ENCODE measurements at regions not wholly inside any gene's neighbourhood (a gene's known extent, or its start where the extent isn't known, plus 50 kb on each side); places are given as distances from the start of the nearest gene placed in this dataset.

DNA sequence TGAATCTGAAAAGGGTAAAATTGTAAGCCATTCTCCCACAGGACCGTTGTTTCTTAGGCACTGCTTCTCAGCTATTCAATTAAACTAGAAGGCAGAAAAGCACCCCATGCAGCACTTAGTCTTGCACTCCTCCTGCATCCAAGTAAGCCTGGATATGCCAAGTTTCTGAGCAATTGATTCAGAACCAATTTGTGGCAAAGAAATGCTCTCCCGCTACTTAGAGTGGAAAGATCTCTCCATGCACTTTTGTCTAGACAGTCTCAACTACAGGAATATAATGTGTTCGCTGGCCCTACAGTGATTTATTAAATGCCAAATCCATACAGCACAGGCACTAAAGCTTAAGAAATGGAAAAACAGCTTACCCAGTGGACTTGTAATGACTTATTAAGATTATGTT, 338.5 kb downstream of the HACE1 start:
- H3K4me3 ChIP-seq: no peak overlapping the region
- TF ChIP-seq, protein P1, sequence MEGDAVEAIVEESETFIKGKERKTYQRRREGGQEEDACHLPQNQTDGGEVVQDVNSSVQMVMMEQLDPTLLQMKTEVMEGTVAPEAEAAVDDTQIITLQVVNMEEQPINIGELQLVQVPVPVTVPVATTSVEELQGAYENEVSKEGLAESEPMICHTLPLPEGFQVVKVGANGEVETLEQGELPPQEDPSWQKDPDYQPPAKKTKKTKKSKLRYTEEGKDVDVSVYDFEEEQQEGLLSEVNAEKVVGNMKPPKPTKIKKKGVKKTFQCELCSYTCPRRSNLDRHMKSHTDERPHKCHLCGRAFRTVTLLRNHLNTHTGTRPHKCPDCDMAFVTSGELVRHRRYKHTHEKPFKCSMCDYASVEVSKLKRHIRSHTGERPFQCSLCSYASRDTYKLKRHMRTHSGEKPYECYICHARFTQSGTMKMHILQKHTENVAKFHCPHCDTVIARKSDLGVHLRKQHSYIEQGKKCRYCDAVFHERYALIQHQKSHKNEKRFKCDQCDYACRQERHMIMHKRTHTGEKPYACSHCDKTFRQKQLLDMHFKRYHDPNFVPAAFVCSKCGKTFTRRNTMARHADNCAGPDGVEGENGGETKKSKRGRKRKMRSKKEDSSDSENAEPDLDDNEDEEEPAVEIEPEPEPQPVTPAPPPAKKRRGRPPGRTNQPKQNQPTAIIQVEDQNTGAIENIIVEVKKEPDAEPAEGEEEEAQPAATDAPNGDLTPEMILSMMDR (IDR thresholded peaks at IDR 0.05): no peak
- H3K27ac ChIP-seq: no peak overlapping the region
- DNase-seq (ENCODE audit: low spot score): no peak

DNA sequence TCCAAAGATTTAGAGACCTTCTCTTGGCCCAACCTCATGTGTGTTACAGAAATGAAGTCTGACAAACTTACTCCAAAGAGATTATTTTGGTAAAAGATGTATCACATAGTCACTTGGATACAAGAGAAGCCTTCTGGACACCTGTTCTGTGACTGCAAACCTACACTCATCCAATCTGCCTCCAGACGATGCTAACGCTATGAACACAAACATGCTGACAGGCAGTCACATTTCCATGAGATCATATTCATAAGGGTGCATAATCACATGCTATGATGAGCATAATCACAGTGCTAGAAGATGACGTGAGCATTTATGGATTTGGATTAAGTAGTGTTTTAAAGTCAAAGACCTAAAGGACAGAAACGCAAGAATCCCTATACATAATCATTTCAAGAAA, 340.2 kb downstream of the HACE1 start:
- no peak for DNase-seq (ENCODE audit: low spot score)
- H3K27ac ChIP-seq: no peak overlapping the region
- TF ChIP-seq, protein P1 (IDR thresholded peaks at IDR 0.05): no peak
- H3K4me3 ChIP-seq: no peak overlapping the region

DNA sequence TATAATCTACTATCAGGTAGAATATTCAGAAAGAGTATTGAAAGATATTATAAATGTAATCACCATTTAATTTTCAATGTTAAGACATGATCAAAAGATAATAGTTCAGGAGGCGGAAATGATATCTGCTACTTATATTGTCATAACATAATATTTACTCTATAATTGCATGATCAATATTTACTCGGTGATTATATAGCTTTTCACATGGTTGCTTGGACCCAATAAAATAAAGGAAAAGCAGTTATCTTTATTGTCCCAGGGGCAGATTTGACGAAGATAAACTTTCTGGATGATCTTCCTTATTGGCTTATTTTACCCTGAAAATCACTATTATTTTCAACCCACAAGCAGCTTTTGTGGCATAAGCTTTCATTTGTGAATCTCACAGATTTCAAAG, 350.4 kb downstream of the HACE1 start:
- no peak overlapping the region for H3K27ac ChIP-seq
- no peak overlapping the region for H3K4me3 ChIP-seq
- TF ChIP-seq, protein P1 (IDR thresholded peaks at IDR 0.05): no peak
- no peak for DNase-seq (ENCODE audit: low spot score)

DNA sequence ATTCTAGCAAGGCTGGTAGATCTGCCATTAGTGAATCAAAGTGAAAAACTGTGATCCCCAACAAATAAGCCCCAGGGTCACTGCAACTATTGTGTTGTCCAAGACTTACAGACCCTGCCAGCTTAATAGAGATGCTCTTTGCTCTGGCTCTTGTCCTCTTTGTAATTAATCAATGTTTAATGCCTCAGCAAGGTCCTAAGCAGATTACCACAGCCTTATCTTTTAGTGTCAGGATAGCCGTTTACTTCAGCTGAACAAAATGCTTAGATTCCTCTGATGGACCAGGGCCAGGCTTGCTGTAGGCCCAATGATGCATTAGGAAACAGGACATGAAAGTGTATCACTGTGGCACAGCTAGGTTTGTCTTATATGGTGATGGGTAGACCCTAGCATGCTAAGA, 353.3 kb downstream of the HACE1 start:
- Histone ChIP-seq H3K4me3 (no peak overlapping the region), H3K27ac (no peak overlapping the region)
- TF ChIP-seq, protein P1 (IDR thresholded peaks at IDR 0.05): no peak
- no peak for DNase-seq (ENCODE audit: low spot score)

DNA sequence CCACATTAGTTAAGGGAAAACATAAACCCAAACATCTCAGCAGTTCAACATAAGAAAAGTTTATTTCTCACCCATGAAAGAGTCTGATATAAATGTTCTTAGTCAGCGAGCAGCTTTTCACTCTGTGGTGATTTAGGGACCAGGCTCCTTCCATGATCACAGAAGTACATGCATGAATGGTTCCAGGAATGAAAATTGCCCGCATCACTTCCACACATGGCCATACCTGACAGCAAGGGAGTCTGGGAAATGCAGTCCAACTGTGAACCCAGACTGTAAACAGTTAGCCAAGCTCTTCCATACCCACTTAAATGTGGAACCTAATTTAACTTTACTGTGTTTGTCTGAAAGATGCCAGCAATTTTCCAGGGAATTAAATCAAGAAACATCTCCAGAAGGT, 353.9 kb downstream of the HACE1 start:
- Histone ChIP-seq H3K27ac (no peak overlapping the region), H3K4me3 (no peak overlapping the region)
- no peak for DNase-seq (ENCODE audit: low spot score)
- TF ChIP-seq, protein P1 (IDR thresholded peaks at IDR 0.05): no peak

DNA sequence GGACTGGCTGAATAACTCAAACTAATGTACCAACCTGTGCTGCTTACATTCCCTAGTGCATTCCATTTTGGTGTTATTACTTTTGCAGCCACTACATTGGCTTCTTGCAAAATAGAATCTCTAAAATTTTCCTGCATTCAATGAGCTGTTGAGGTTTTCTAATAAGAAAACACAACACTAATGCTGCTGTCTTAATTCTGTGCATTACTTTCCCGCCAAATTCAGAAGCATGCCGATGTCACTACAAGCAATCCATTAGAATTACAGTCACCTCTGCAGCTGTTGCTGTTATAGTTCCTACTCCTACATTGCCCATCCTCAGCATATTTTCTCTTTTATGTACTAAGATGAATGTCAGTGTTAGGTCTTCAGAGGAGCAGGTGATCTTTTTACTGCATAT, 359.5 kb downstream of the HACE1 start:
- no peak overlapping the region for H3K4me3 ChIP-seq
- TF ChIP-seq, protein P1 (IDR thresholded peaks at IDR 0.05): no peak
- H3K27ac ChIP-seq: no peak overlapping the region
- DNase-seq (ENCODE audit: low spot score): no peak

DNA sequence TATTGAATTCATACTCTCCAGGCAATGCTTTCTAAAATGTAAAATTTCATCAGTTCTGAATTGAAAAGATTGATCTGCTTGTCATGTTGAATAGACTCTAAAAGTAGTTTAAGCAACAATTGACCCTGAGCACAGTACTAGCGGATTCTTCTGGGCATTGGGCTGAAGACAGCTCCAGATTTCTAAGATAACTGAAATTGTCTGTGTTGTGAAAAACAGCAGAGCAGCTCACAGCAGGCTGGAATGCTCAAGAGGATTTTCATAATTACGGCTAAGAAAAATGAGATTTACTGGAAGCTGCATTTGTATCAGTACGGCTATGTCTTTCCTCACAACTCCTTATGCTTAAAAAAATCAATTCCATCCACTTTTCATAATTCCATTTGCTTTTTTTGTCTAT, 373.7 kb downstream of the HACE1 start:
- TF ChIP-seq, protein P1 (IDR thresholded peaks at IDR 0.05): no peak
- no peak overlapping the region for H3K4me3 ChIP-seq
- H3K27ac ChIP-seq: no peak overlapping the region
- no peak for DNase-seq (ENCODE audit: low spot score)
